ENCODE measurements at regions not wholly inside any gene's neighbourhood (a gene's known extent, or its start where the extent isn't known, plus 50 kb on each side); places are given as distances from the start of the nearest gene placed in this dataset.
A peak's percentile ranks its signal among the peaks of the same experiment; 100 is the strongest.

DNA sequence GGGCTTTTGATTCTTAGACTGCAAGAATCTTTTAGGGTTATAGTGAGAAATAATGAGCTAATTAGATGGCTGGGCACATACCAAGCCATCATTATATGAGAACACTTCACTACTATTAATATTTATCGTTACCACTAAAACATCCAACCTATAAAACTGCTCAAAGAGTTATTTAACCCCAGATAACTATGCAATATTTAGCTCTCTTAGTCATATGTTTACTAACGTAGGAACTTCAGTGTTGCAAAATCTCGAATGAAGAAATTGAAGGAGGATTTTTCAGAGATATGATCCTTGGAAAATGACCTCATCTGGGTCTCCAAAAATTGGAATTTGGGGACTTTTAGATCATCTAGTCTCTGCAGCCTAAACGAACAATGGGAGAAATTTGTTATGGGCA is 265.0 kb upstream of the RPS6KA3 start:
- H3K4me3 Mint-ChIP-seq (ENCODE audit: unreplicated experiment): no peak overlapping the region
- TF ChIP-seq, protein P1, sequence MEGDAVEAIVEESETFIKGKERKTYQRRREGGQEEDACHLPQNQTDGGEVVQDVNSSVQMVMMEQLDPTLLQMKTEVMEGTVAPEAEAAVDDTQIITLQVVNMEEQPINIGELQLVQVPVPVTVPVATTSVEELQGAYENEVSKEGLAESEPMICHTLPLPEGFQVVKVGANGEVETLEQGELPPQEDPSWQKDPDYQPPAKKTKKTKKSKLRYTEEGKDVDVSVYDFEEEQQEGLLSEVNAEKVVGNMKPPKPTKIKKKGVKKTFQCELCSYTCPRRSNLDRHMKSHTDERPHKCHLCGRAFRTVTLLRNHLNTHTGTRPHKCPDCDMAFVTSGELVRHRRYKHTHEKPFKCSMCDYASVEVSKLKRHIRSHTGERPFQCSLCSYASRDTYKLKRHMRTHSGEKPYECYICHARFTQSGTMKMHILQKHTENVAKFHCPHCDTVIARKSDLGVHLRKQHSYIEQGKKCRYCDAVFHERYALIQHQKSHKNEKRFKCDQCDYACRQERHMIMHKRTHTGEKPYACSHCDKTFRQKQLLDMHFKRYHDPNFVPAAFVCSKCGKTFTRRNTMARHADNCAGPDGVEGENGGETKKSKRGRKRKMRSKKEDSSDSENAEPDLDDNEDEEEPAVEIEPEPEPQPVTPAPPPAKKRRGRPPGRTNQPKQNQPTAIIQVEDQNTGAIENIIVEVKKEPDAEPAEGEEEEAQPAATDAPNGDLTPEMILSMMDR (IDR thresholded peaks at IDR 0.05): no peak
- H3K27ac Mint-ChIP-seq (ENCODE audit: unreplicated experiment): no peak overlapping the region
- H3K9me3 Mint-ChIP-seq (ENCODE audit: low read depth): no peaks in the 10 kb centered on the region
- H3K4me1 Mint-ChIP-seq (ENCODE audit: low read depth): peaks cover 33% of the 10 kb centered on the region
- peaks cover 8% of the 10 kb centered on the region for H3K27me3 Mint-ChIP-seq (ENCODE audit: low read depth)
- DNase-seq (ENCODE audit: low spot score): no peak
- H3K36me3 Mint-ChIP-seq (ENCODE audit: low read depth): no peaks in the 10 kb centered on the region

DNA sequence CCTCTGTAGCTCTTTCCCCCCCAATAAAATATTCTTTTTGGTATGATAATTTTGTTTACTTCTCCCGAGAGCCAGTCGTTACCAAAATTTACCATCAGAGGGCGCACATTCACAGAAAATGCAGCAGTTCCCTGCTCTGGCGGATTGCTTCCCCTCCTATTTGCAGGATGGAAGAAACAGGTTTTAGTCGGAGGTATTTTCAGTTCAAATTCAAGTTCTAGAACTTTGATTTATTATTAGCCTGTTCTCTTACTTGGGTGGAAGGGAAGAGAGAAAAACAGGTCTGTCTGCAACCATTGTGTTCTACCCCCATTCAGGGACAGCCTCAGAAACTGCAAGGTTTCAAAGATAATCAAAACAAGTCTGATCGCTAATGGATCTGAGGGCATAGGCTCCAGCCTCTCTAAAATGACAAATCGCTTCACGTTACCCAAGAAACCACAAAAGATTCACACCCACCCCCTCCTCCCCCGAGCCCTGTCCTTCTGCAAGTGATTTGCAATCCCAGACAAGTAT is 263.8 kb upstream of the RPS6KA3 start:
- DNase-seq (ENCODE audit: low spot score): no peak
- H3K9me3 Mint-ChIP-seq (ENCODE audit: low read depth): no peaks in the 10 kb centered on the region
- H3K27me3 Mint-ChIP-seq (ENCODE audit: low read depth): peaks cover 5% of the 10 kb centered on the region
- peak overlapping the region; percentile 44 for H3K4me3 Mint-ChIP-seq (ENCODE audit: unreplicated experiment)
- no peak overlapping the region for H3K27ac Mint-ChIP-seq (ENCODE audit: unreplicated experiment)
- TF ChIP-seq, protein P1 (IDR thresholded peaks at IDR 0.05): peak; percentile 98
- H3K36me3 Mint-ChIP-seq (ENCODE audit: low read depth): no peaks in the 10 kb centered on the region
- H3K4me1 Mint-ChIP-seq (ENCODE audit: low read depth): peaks cover 33% of the 10 kb centered on the region

DNA sequence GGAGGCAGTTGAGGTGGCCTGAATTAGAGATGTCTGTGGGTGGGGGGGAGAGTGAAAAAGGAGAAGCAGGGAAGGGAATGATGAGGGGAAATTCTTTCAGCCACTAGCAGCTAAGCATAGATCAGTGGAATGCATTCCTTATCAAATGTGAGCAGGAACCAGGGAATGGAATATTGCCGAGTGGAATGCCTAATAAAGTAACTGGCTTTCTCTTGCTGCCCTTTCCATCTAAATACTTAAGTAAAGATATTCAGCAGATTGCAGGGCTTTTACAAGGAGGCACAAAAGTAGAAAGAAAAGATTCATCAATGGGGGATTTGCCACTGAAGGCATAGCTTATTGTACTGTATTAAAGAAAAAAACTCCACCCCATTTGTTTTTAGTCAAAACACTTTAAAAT is 263.0 kb upstream of the RPS6KA3 start:
- no peaks in the 10 kb centered on the region for H3K9me3 Mint-ChIP-seq (ENCODE audit: low read depth)
- TF ChIP-seq, protein P1 (IDR thresholded peaks at IDR 0.05): no peak
- H3K4me1 Mint-ChIP-seq (ENCODE audit: low read depth): peaks cover 33% of the 10 kb centered on the region
- no peak overlapping the region for H3K27ac Mint-ChIP-seq (ENCODE audit: unreplicated experiment)
- no peaks in the 10 kb centered on the region for H3K36me3 Mint-ChIP-seq (ENCODE audit: low read depth)
- no peak for DNase-seq (ENCODE audit: low spot score)
- H3K27me3 Mint-ChIP-seq (ENCODE audit: low read depth): peaks cover 2% of the 10 kb centered on the region
- H3K4me3 Mint-ChIP-seq (ENCODE audit: unreplicated experiment): no peak overlapping the region

DNA sequence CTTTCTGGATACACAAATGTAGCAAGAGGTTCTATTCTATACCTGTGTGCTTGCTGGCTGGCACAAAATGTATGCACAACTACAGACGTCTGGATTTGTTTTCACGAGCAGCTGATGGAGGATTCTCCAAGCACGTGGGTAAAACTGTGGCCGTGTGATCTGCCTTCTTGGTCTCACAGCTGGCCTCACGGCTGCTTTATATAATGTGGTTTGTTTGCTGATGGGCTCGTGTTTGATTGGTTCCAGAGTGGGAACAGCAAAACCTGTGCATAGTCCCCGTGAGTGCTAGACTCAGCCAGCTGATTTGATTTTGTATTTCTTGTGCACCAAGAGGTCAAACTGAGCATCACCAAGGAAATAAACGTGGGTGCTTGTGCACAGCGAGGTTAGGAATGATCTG is 262.6 kb upstream of the RPS6KA3 start:
- TF ChIP-seq, protein P1 (IDR thresholded peaks at IDR 0.05): no peak
- H3K36me3 Mint-ChIP-seq (ENCODE audit: low read depth): no peaks in the 10 kb centered on the region
- DNase-seq (ENCODE audit: low spot score): no peak
- no peaks in the 10 kb centered on the region for H3K9me3 Mint-ChIP-seq (ENCODE audit: low read depth)
- H3K4me1 Mint-ChIP-seq (ENCODE audit: low read depth): peaks cover 33% of the 10 kb centered on the region
- no peak overlapping the region for H3K27ac Mint-ChIP-seq (ENCODE audit: unreplicated experiment)
- peaks cover 2% of the 10 kb centered on the region for H3K27me3 Mint-ChIP-seq (ENCODE audit: low read depth)
- H3K4me3 Mint-ChIP-seq (ENCODE audit: unreplicated experiment): no peak overlapping the region

DNA sequence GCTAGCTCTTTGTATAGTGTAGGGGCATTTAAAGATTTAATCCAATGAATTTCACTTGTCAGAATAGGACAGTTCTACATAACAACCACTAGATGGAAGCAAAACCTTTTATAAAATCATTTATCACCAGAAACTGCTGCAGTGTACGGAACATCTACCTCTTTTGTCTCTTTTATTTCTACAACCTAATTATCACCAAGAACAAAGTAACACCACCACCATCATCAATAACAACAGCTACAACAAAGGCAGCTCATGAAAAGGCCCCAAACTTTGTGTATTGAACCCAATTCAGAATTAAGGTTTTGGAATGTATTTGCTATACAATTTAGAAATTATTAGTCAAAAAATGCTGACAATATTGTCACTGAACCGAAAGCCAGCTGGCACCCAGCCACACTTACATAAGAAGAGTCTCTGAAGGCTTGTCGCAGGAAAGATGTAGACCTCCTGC is 260.9 kb upstream of the RPS6KA3 start:
- Mint-ChIP-seq H3K4me1 (ENCODE audit: low read depth) (peaks cover 28% of the 10 kb centered on the region), H3K27ac (ENCODE audit: unreplicated experiment) (no peak overlapping the region), H3K9me3 (ENCODE audit: low read depth) (no peaks in the 10 kb centered on the region), H3K4me3 (ENCODE audit: unreplicated experiment) (no peak overlapping the region), H3K36me3 (ENCODE audit: low read depth) (no peaks in the 10 kb centered on the region), H3K27me3 (ENCODE audit: low read depth) (peaks cover 2% of the 10 kb centered on the region)
- DNase-seq (ENCODE audit: low spot score): no peak
- TF ChIP-seq, protein P1 (IDR thresholded peaks at IDR 0.05): peak; percentile 88
